Naive thymus-derived CD4-positive, alpha-beta T cell (primary cell): ENCODE measurements at regions not wholly inside any gene's neighbourhood (a gene's known extent, or its start where the extent isn't known, plus 50 kb on each side); places are given as distances from the start of the nearest gene placed in this dataset.

ENCODE experiments used
- ATAC-seq: fragments of 150-1000 bp; cut with Tn5 transposase; 2 replicates; pipeline ENCODE4 v1.10.0; 2021; ENCODE audit warnings: mild to moderate bottlenecking, moderate library complexity
- CTCF ChIA-PET: fragments of 350-600 bp; sonication (Branson Sonifier 250); formaldehyde crosslinking; loops from one replicate; lab custom pipeline; 2021; ENCODE audit warnings: antibody characterized with exemption; lab: Charles Lee
- POLR2A ChIA-PET: fragments of 350-600 bp; sonication (Branson Sonifier 250); formaldehyde crosslinking; loops from one replicate; lab custom pipeline; 2021; ENCODE audit warnings: antibody characterized with exemption, inconsistent platforms; lab: Charles Lee
- DNase-seq, 9 donors: peaks; one replicate each; pipeline versions ENCODE4 v3.0.0 to v3.0.0-alpha.2; 2020 to 2022; ENCODE audit warnings: mixed read lengths in 1 of 9
- H3K27ac ChIP-seq: one replicate; pipeline ENCODE4 v1.7.0; 2013; ENCODE audit warnings: mild to moderate bottlenecking, low read depth, low read length, moderate library complexity
- H3K27me3 ChIP-seq, 2 donors: one replicate each; pipeline ENCODE4 v1.7.0; 2013; ENCODE audit warnings: low read length in 2 of 2, mild to moderate bottlenecking in 2 of 2, moderate library complexity in 2 of 2; ENCODE audit not compliant: control insufficient read depth in 2 of 2, insufficient read depth in 2 of 2
- H3K36me3 ChIP-seq, 3 experiments: 1 replicate in 2 of 3; 2 replicates in 1 of 3; pipeline ENCODE4 v1.7.0; 2013; ENCODE audit warnings: low read length in 3 of 3, mild to moderate bottlenecking in 3 of 3, moderate library complexity in 1 of 3; ENCODE audit not compliant: insufficient read depth in 3 of 3, control insufficient read depth in 2 of 3
- H3K4me1 ChIP-seq, 2 donors: one replicate each; pipeline ENCODE4 v1.7.0; 2013; ENCODE audit warnings: low read length in 2 of 2, mild to moderate bottlenecking in 2 of 2, moderate library complexity in 1 of 2; ENCODE audit not compliant: control insufficient read depth in 2 of 2, insufficient read depth in 2 of 2
- H3K4me3 ChIP-seq: 2 replicates; pipeline ENCODE4 v1.7.0; 2013; ENCODE audit warnings: mild to moderate bottlenecking, low read length
- H3K9me3 ChIP-seq, 3 experiments: 1 replicate in 2 of 3; 2 replicates in 1 of 3; pipeline ENCODE4 v1.7.0; 2013; ENCODE audit warnings: low read length in 3 of 3; ENCODE audit not compliant: control insufficient read depth in 2 of 3
- H3K27ac Mint-ChIP-seq, 9 donors: one replicate each; pipeline ENCODE4 v1.8.0; 2020 to 2022; ENCODE audit warnings: mixed read lengths in 9 of 9, mild to moderate bottlenecking in 8 of 9, moderate library complexity in 5 of 9, inconsistent platforms in 2 of 9
- H3K27me3 Mint-ChIP-seq, 5 donors: one replicate each; pipeline ENCODE4 v1.8.0; 2021 to 2022; ENCODE audit warnings: mixed read lengths in 5 of 5, mild to moderate bottlenecking in 1 of 5
- H3K36me3 Mint-ChIP-seq, 5 donors: one replicate each; pipeline ENCODE4 v1.8.0; 2020 to 2022; ENCODE audit warnings: mixed read lengths in 5 of 5, mild to moderate bottlenecking in 3 of 5, inconsistent platforms in 1 of 5
- H3K4me1 Mint-ChIP-seq, 7 donors: one replicate each; pipeline ENCODE4 v1.8.0; 2020 to 2022; ENCODE audit warnings: mixed read lengths in 7 of 7, mild to moderate bottlenecking in 3 of 7, inconsistent platforms in 1 of 7
- H3K4me3 Mint-ChIP-seq, 10 donors: one replicate each; pipeline ENCODE4 v1.8.0; 2020 to 2022; ENCODE audit warnings: mild to moderate bottlenecking in 10 of 10, mixed read lengths in 10 of 10, moderate library complexity in 6 of 10, inconsistent platforms in 2 of 10
- H3K9me3 Mint-ChIP-seq, 11 donors: one replicate each; pipeline ENCODE4 v1.8.0; 2020 to 2022; ENCODE audit warnings: mixed read lengths in 11 of 11, mild to moderate bottlenecking in 4 of 11, inconsistent platforms in 1 of 11, moderate library complexity in 1 of 11
- intact Hi-C, 2 donors: fragments of 100-400 bp; cut with micrococcal nuclease; formaldehyde crosslinking; loops; one replicate each; pipeline ENCODE4 v1.15.1; 2023

GRCh38 chr3:64894006-64894405, 206.2 kb upstream of the ADAMTS9 start:
- H3K4me1 ChIP-seq, result no peaks in the 10 kb centered on the region
- Mint-ChIP-seq H3K36me3 (no peaks in the 10 kb centered on the region), H3K27ac (no peak overlapping the region), H3K4me3 (no peak overlapping the region), H3K27me3 (peaks cover 0 to 3% (median 0%) of the 10 kb centered on the region in 5 donors), H3K4me1 (no peaks in the 10 kb centered on the region), H3K9me3 (peaks cover 0 to 15% (median 4%) of the 10 kb centered on the region in 11 donors)
- no peaks in the 10 kb centered on the region for H3K36me3 ChIP-seq
- intact Hi-C loops, result no loop called here
- ATAC-seq (no peak), DNase-seq (no peak)
- H3K27ac ChIP-seq, result no peak overlapping the region
- POLR2A ChIA-PET, result no interaction called here
- H3K4me3 ChIP-seq, result no peak overlapping the region
- no peaks in the 10 kb centered on the region for H3K27me3 ChIP-seq
- H3K9me3 ChIP-seq, result peaks cover 0 to 6% (median 0%) of the 10 kb centered on the region in 3 experiments
- CTCF ChIA-PET, result no interaction called here

- H3K4me3 Mint-ChIP-seq, result no peak overlapping the region
- intact Hi-C loops, result no loop called here
- ATAC-seq, result no peak
- Histone ChIP-seq H3K27ac (no peak overlapping the region), H3K36me3 (no peaks in the 10 kb centered on the region), H3K4me1 (no peaks in the 10 kb centered on the region), H3K9me3 (peaks cover 0 to 6% (median 0%) of the 10 kb centered on the region in 3 experiments), H3K27me3 (no peaks in the 10 kb centered on the region), H3K4me3 (no peak overlapping the region)
- ChIA-PET CTCF (no interaction called here), POLR2A (no interaction called here)
- H3K36me3 Mint-ChIP-seq, result no peaks in the 10 kb centered on the region
- no peak overlapping the region for H3K27ac Mint-ChIP-seq
- no peak for DNase-seq
- peaks cover 0 to 3% (median 0%) of the 10 kb centered on the region in 5 donors for H3K27me3 Mint-ChIP-seq
- no peaks in the 10 kb centered on the region for H3K4me1 Mint-ChIP-seq
- H3K9me3 Mint-ChIP-seq, result peaks cover 0 to 11% (median 4%) of the 10 kb centered on the region in 11 donors
These were observed 205.0 kb upstream of the ADAMTS9 start for GRCh38 chr3:64892671-64893309.

- H3K4me1 ChIP-seq, result no peaks in the 10 kb centered on the region
- Mint-ChIP-seq H3K9me3 (peaks cover 0 to 17% (median 4%) of the 10 kb centered on the region in 11 donors), H3K4me1 (no peaks in the 10 kb centered on the region), H3K27ac (no peak overlapping the region), H3K36me3 (no peaks in the 10 kb centered on the region), H3K27me3 (peaks cover 0 to 3% (median 0%) of the 10 kb centered on the region in 5 donors), H3K4me3 (no peak overlapping the region)
- ATAC-seq, result no peak
- H3K27ac ChIP-seq, result no peak overlapping the region
- no peak for DNase-seq
- POLR2A ChIA-PET, result no interaction called here
- no peaks in the 10 kb centered on the region for H3K36me3 ChIP-seq
- H3K27me3 ChIP-seq, result no peaks in the 10 kb centered on the region
- peaks cover 0 to 6% (median 0%) of the 10 kb centered on the region in 3 experiments for H3K9me3 ChIP-seq
- intact Hi-C loops, result no loop called here
- no peak overlapping the region for H3K4me3 ChIP-seq
- CTCF ChIA-PET, result no interaction called here
These were observed 203.2 kb upstream of the ADAMTS9 start for GRCh38 chr3:64891021-64891420.

- Mint-ChIP-seq H3K27me3 (peaks cover 0 to 3% (median 0%) of the 10 kb centered on the region in 5 donors), H3K4me3 (no peak overlapping the region), H3K4me1 (no peaks in the 10 kb centered on the region), H3K27ac (no peak overlapping the region), H3K36me3 (no peaks in the 10 kb centered on the region), H3K9me3 (peaks cover 0 to 20% (median 5%) of the 10 kb centered on the region in 11 donors)
- CTCF ChIA-PET, result no interaction called here
- H3K4me3 ChIP-seq, result no peak overlapping the region
- no peaks in the 10 kb centered on the region for H3K4me1 ChIP-seq
- POLR2A ChIA-PET, result no interaction called here
- H3K9me3 ChIP-seq, result peaks cover 0 to 6% (median 0%) of the 10 kb centered on the region in 3 experiments
- no peak overlapping the region for H3K27ac ChIP-seq
- intact Hi-C loops, result no loop called here
- H3K36me3 ChIP-seq, result no peaks in the 10 kb centered on the region
- no peaks in the 10 kb centered on the region for H3K27me3 ChIP-seq
- DNase-seq (no peak), ATAC-seq (no peak)
These were observed 202.7 kb upstream of the ADAMTS9 start for GRCh38 chr3:64890466-64890865.

GRCh38 chr3:64890006-64890405, 202.2 kb upstream of the ADAMTS9 start:
- Mint-ChIP-seq H3K4me1 (no peaks in the 10 kb centered on the region), H3K36me3 (no peaks in the 10 kb centered on the region), H3K9me3 (peaks cover 0 to 17% (median 5%) of the 10 kb centered on the region in 11 donors), H3K4me3 (no peak overlapping the region), H3K27ac (no peak overlapping the region), H3K27me3 (peaks cover 0 to 3% (median 0%) of the 10 kb centered on the region in 5 donors)
- intact Hi-C loops, result no loop called here
- Histone ChIP-seq H3K27me3 (no peaks in the 10 kb centered on the region), H3K36me3 (no peaks in the 10 kb centered on the region), H3K27ac (no peak overlapping the region), H3K4me1 (no peaks in the 10 kb centered on the region), H3K9me3 (peaks cover 0 to 6% (median 0%) of the 10 kb centered on the region in 3 experiments), H3K4me3 (no peak overlapping the region)
- DNase-seq (no peak), ATAC-seq (no peak)
- CTCF ChIA-PET, result no interaction called here
- POLR2A ChIA-PET, result no interaction called here

GRCh38 chr3:64888840-64889392, 201.1 kb upstream of the ADAMTS9 start:
- Mint-ChIP-seq H3K4me1 (no peaks in the 10 kb centered on the region), H3K36me3 (no peaks in the 10 kb centered on the region), H3K27ac (no peak overlapping the region), H3K9me3 (peaks cover 0 to 25% (median 7%) of the 10 kb centered on the region in 11 donors), H3K4me3 (no peak overlapping the region), H3K27me3 (peaks cover 0 to 3% (median 0%) of the 10 kb centered on the region in 5 donors)
- H3K4me3 ChIP-seq, result no peak overlapping the region
- ChIA-PET CTCF (no interaction called here), POLR2A (no interaction called here)
- DNase-seq, result no peak
- H3K9me3 ChIP-seq, result peaks cover 0 to 6% (median 0%) of the 10 kb centered on the region in 3 experiments
- no peaks in the 10 kb centered on the region for H3K36me3 ChIP-seq
- intact Hi-C loops, result no loop called here
- no peak overlapping the region for H3K27ac ChIP-seq
- no peak for ATAC-seq
- H3K4me1 ChIP-seq, result no peaks in the 10 kb centered on the region
- no peaks in the 10 kb centered on the region for H3K27me3 ChIP-seq

GRCh38 chr3:64888165-64888564, 200.4 kb upstream of the ADAMTS9 start:
- DNase-seq (no peak), ATAC-seq (no peak)
- Histone ChIP-seq H3K9me3 (peaks cover 0 to 6% (median 0%) of the 10 kb centered on the region in 3 experiments), H3K36me3 (no peaks in the 10 kb centered on the region), H3K27me3 (no peaks in the 10 kb centered on the region), H3K27ac (no peak overlapping the region), H3K4me1 (no peaks in the 10 kb centered on the region), H3K4me3 (no peak overlapping the region)
- H3K27ac Mint-ChIP-seq, result no peak overlapping the region
- ChIA-PET POLR2A (no interaction called here), CTCF (no interaction called here)
- H3K4me3 Mint-ChIP-seq, result no peak overlapping the region
- peaks cover 0 to 25% (median 5%) of the 10 kb centered on the region in 11 donors for H3K9me3 Mint-ChIP-seq
- intact Hi-C loops, result no loop called here
- no peaks in the 10 kb centered on the region for H3K36me3 Mint-ChIP-seq
- no peaks in the 10 kb centered on the region for H3K4me1 Mint-ChIP-seq
- H3K27me3 Mint-ChIP-seq, result peaks cover 0 to 3% (median 0%) of the 10 kb centered on the region in 5 donors
